ENCODE measurements at regions not wholly inside any gene's neighbourhood (a gene's known extent, or its start where the extent isn't known, plus 50 kb on each side); places are given as distances from the start of the nearest gene placed in this dataset.

- WGBS, 2 donors, result 54 to 57% methylated on average over 2 of the region's 2 CpGs
Observed at GRCh38 chr17:69712801-69713311, 298.4 kb downstream of the MAP2K6 start.

DNA sequence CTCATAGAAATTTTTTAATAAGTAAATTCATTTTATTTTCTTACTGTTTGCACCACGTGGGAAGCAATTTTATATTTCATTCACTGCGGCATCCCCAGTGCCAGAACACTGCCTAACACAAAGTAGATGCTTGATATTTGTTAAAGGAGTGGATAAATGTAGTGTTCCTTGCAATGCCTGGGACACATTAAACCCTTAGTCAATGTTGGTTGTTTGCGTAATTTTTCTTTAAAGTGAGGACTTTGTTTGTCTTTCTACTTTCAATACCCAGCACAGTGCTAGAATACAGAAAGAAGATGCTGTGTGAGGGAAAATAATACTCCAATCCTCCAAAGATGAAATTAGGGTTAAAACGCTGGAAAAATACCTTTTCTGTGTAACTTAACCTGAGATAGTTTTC, 299.3 kb downstream of the MAP2K6 start:
- WGBS, 2 donors, result 86 to 92% methylated on average over 4 of the region's 4 CpGs
- TF ChIP-seq POLR2A (IDR thresholded peaks at IDR 0.05), result no peak
- TF ChIP-seq CTCF (IDR thresholded peaks at IDR 0.05), result no peak
- Histone ChIP-seq H3K27ac (no peak overlapping the region), H3K9me3 (no peaks in the 10 kb centered on the region), H3K27me3 (no peaks in the 10 kb centered on the region), H3K36me3 (ENCODE audit: low read depth, missing control alignments) (no peaks in the 10 kb centered on the region), H3K4me3 (no peak overlapping the region), H3K4me1 (peaks cover 32% of the 10 kb centered on the region)
- DNase-seq, result no peak
- intact Hi-C loops (cut with DNase I; ENCODE audit: low total_unique reads), result no loop called here

More at GRCh38 chr17:69712801-69713311, 298.4 kb downstream of the MAP2K6 start:
- intact Hi-C loops (cut with DNase I; ENCODE audit: low total_unique reads), result no loop called here
- H3K27me3 ChIP-seq, result no peaks in the 10 kb centered on the region
- peaks cover 23% of the 10 kb centered on the region for H3K4me1 ChIP-seq
- no peaks in the 10 kb centered on the region for H3K9me3 ChIP-seq
- no peak overlapping the region for H3K4me3 ChIP-seq
- no peak overlapping the region for H3K27ac ChIP-seq
- no peak for DNase-seq
- no peaks in the 10 kb centered on the region for H3K36me3 ChIP-seq (ENCODE audit: low read depth, missing control alignments)
- TF ChIP-seq POLR2A (IDR thresholded peaks at IDR 0.05), result no peak
- no peak for TF ChIP-seq CTCF (IDR thresholded peaks at IDR 0.05)

DNA sequence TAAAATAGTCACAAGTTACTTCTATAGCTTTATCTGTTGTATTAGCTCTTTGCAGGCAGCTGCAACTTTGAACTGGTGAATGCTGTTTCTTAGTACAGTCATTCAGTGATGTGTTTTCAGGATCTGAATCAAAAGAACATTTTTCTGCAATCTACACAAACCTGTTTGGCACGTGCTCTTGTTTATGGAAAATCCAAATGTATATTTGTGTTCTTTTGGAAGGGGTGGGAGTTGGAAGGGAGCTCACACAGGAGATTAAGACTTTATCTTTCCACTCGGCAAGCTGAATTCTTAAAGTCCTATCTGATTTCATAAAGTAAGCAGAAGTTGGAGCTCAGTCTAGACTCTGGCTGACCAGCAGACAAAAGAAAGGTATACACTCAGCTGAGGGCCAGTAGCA, 300.2 kb downstream of the MAP2K6 start:
- H3K27me3 ChIP-seq, result no peaks in the 10 kb centered on the region
- H3K27ac ChIP-seq, result no peak overlapping the region
- no peaks in the 10 kb centered on the region for H3K36me3 ChIP-seq (ENCODE audit: low read depth, missing control alignments)
- TF ChIP-seq CTCF (IDR thresholded peaks at IDR 0.05) (no peak), POLR2A (IDR thresholded peaks at IDR 0.05) (no peak)
- intact Hi-C loops (cut with DNase I; ENCODE audit: low total_unique reads), result no loop called here
- DNase-seq, result no peak
- H3K4me1 ChIP-seq, result peaks cover 33% of the 10 kb centered on the region
- 42 to 61% methylated on average over 2 of the region's 2 CpGs for WGBS, 2 donors
- no peak overlapping the region for H3K4me3 ChIP-seq
- no peaks in the 10 kb centered on the region for H3K9me3 ChIP-seq

DNA sequence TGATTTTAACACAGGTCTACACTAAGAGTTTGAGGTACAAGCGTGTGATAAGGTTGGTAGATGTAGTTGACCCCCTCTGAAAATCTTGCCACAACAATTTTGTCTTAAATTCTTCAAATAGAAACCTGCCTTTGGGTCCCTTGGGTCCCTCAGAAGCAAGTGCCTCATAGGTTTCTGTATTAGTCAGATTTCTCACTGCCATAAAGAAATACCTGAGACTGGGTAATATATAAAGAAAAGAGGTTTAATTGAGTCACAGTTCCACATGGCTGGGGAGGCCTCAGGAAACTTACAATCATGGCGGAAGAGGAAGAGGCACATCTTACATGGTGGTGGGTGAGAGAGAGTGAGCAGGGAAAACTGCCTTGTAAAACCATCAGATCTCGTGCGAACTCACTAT, 301.2 kb downstream of the MAP2K6 start:
- intact Hi-C loops (cut with DNase I; ENCODE audit: low total_unique reads), result no loop called here
- no peaks in the 10 kb centered on the region for H3K36me3 ChIP-seq (ENCODE audit: low read depth, missing control alignments)
- TF ChIP-seq CTCF (IDR thresholded peaks at IDR 0.05) (no peak), POLR2A (IDR thresholded peaks at IDR 0.05) (no peak)
- no peak for DNase-seq
- peaks cover 33% of the 10 kb centered on the region for H3K4me1 ChIP-seq
- no peak overlapping the region for H3K27ac ChIP-seq
- H3K27me3 ChIP-seq, result no peaks in the 10 kb centered on the region
- 94 to 97% methylated on average over 4 of the region's 4 CpGs for WGBS, 2 donors
- no peak overlapping the region for H3K4me3 ChIP-seq
- no peaks in the 10 kb centered on the region for H3K9me3 ChIP-seq

DNA sequence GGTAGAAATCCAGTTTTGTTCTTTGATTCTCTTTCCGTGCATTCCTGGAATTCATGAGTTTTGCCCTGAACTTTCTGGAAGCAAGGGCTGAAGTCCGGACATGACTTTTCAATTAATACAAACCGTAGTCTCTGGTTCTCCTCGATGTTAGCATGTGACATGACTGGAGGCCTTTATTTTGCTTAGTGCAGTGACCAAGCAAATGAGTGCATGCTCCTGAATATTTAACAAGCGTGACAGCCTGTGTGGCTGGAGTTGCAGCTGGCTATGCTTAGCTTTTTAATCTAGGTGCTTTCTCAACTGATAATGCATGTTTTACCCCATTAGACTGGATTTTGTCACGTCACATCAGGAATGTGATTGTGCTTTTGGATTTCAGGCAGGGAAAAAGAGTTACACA, 302.1 kb downstream of the MAP2K6 start:
- intact Hi-C loops (cut with DNase I; ENCODE audit: low total_unique reads), result no loop called here
- H3K4me3 ChIP-seq, result no peak overlapping the region
- WGBS, 2 donors, result 60% methylated on average over 6 of the region's 6 CpGs
- H3K4me1 ChIP-seq, result peaks cover 33% of the 10 kb centered on the region
- peak overlapping the region; percentile 15 to 84 for H3K27ac ChIP-seq
- H3K36me3 ChIP-seq (ENCODE audit: low read depth, missing control alignments), result no peaks in the 10 kb centered on the region
- no peak for TF ChIP-seq CTCF (IDR thresholded peaks at IDR 0.05)
- TF ChIP-seq POLR2A (IDR thresholded peaks at IDR 0.05), result no peak
- no peaks in the 10 kb centered on the region for H3K27me3 ChIP-seq
- DNase-seq, result no peak
- no peaks in the 10 kb centered on the region for H3K9me3 ChIP-seq

Measured in testis (tissue), 2 donors.